ENCODE measurements at regions not wholly inside any gene's neighbourhood (a gene's known extent, or its start where the extent isn't known, plus 50 kb on each side); places are given as distances from the start of the nearest gene placed in this dataset.

GRCh38 chr1:217249857-217250256 is 381.0 kb downstream of the GPATCH2 start:
- TF ChIP-seq CTCF (IDR thresholded peaks at IDR 0.05) (no peak), POLR2A (IDR thresholded peaks at IDR 0.05) (no peak)
